Epithelial cell of esophagus (primary cell): ENCODE measurements at regions not wholly inside any gene's neighbourhood (a gene's known extent, or its start where the extent isn't known, plus 50 kb on each side); places are given as distances from the start of the nearest gene placed in this dataset.

Experiments used
- DNase-seq: peaks from one replicate; pipeline ENCODE4 v3.0.0; 2010; ENCODE audit warnings: low read depth
- H3K4me3 ChIP-seq: 2 replicates; pipeline ENCODE4 v1.5.1; 2011; ENCODE audit warnings: mild to moderate bottlenecking, low read length, control low read depth
- TF ChIP-seq, protein P1 (sequence below): IDR thresholded peaks from 2 replicates; pipeline ENCODE4 v1.5.1; 2011; ENCODE audit warnings: low read depth, mild to moderate bottlenecking, low read length, control low read depth, inconsistent platforms; ENCODE audit not compliant: insufficient read depth; ENCODE audit errors: missing control alignments

DNA sequence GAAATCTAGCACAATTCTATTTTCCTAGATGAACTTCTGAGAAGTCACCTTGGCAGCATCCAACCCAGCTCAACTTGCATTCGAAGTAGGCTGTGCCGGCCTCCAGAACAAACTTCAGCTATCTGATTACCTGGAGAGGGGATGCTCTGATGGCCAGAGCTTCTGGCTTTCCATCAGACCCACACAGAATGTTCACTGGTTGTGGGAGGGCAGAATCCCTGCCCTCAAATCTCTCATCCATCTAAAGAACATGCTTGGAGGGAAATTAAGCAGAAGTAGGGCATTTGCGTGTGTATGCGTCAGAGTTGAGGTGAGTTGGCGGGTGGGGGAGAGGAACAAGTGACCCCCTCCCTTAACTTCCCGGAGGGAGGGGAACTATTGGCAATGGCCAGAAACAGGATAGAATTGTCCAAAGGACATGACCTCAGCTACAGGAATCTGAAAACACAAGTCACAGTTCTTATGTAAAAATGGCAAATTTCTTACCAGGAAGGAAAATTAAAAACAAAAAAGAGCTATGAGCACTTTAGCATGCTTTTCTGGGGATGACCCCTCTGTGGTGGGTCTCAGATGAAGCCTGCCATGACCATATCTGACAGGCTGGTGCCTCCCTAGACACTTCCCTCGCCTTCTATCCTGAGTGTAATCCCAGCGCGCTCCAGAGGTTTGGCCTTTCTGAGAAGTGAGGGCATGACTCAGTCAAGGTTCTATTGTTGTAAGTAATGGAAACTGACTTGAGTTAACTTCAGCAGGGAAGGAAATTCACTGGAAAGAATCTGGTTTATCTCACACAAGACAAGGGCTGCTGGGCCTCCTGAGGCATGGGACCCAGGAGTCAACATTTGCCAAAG, 278.8 kb downstream of the RPS24 start:
- H3K4me3 ChIP-seq = no peak overlapping the region
- DNase-seq = no peak
- TF ChIP-seq, protein P1, sequence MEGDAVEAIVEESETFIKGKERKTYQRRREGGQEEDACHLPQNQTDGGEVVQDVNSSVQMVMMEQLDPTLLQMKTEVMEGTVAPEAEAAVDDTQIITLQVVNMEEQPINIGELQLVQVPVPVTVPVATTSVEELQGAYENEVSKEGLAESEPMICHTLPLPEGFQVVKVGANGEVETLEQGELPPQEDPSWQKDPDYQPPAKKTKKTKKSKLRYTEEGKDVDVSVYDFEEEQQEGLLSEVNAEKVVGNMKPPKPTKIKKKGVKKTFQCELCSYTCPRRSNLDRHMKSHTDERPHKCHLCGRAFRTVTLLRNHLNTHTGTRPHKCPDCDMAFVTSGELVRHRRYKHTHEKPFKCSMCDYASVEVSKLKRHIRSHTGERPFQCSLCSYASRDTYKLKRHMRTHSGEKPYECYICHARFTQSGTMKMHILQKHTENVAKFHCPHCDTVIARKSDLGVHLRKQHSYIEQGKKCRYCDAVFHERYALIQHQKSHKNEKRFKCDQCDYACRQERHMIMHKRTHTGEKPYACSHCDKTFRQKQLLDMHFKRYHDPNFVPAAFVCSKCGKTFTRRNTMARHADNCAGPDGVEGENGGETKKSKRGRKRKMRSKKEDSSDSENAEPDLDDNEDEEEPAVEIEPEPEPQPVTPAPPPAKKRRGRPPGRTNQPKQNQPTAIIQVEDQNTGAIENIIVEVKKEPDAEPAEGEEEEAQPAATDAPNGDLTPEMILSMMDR = no peak

DNA sequence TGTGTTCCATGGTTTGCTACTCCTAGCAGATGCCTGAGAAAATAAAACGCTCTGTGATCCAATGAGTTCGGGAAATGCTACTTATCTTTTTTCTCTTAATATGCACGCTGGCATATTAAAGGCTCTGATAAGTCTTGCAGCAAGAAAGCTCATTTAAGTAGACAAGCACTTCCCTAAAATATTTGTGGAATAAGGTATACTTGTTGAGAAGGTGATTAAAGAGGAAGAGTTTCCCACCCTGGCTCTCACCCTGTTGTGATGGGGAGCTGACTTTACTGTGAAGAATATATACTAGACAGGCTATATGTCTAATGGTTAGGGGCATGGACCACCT, 279.4 kb downstream of the RPS24 start:
- H3K4me3 ChIP-seq = no peak overlapping the region
- no peak for DNase-seq
- TF ChIP-seq, protein P1 = no peak

DNA sequence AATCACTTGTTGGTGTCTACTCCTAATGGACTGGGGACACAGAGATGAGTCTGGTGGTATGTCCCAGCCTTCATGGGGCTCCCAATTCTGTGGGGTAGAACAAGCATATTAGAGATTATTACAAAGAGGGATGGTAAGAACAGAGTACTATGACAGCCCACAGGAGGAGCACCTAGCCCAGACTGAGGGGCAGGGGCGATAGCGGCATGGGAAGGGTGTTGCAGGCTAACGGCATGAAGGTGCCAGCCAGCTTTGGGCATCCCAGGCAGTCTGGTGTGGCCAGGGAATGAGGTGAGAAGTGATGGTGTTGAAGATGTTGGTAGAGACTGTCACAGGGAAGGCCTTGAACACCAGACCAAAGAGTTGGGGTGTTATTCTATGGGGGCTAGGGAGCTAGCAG, 280.0 kb downstream of the RPS24 start:
- TF ChIP-seq, protein P1 = no peak
- DNase-seq = no peak

GRCh38 chr10:78314651-78315050, 281.0 kb downstream of the RPS24 start:
- no peak overlapping the region for H3K4me3 ChIP-seq
- TF ChIP-seq, protein P1 = no peak
- no peak for DNase-seq

More for the DNA sequence above, 280.0 kb downstream of the RPS24 start:
- H3K4me3 ChIP-seq = no peak overlapping the region

DNA sequence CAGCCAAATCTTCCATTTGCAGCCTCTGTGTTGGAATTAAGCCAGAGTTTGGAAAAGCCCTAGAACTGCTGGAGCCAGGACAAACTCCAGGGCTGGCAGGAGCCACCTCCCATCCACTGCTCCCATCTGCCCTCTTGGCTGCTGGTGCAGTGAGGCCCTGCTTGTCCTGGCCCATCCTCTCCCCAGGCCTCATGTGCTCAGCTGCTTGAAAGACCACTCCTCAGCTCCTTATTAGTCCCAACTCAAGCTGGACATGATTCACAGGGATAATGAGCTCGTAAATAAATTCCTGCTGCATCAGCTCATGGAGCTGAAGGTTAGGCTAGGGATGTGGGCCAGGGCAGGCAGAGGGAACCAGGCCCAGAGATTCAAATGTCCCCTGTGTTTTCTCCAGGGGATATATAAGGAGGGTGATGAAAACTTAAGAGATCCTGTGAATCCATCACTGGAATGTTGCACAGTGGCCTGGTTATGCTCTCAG, 282.8 kb downstream of the RPS24 start:
- H3K4me3 ChIP-seq = no peak overlapping the region
- DNase-seq = no peak
- TF ChIP-seq, protein P1 = no peak

- no peak overlapping the region for H3K4me3 ChIP-seq
- TF ChIP-seq, protein P1 = no peak
- peak; percentile 13 for DNase-seq
Measured at GRCh38 chr10:78318305-78318704, 284.6 kb downstream of the RPS24 start.

DNA sequence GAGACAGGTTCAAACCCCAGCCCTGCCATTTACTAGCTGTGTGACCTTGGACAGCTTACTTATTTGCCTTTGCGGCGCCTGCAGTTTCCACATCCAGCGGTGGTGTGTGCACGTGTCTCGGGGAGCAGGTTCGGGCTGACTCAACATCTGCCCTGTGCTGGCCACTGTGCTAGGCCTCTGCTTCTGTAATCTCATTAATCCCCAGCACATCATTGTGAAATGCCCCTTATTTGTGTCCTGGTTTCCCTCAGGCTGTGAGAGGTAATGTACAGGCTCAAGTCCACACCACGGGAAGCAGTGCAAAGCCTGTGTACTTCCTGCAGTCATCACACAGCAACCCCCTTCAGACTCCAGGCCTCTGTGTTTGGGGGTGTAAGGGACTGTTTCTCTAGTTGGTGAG, 285.7 kb downstream of the RPS24 start:
- no peak for DNase-seq
- H3K4me3 ChIP-seq = no peak overlapping the region
- TF ChIP-seq, protein P1 = no peak
